Cortex of kidney (tissue), 1 donor: ENCODE measurements at regions not wholly inside any gene's neighbourhood (a gene's known extent, or its start where the extent isn't known, plus 50 kb on each side); places are given as distances from the start of the nearest gene placed in this dataset.

Experiments used
- DNase-seq: peaks from one replicate; lab custom pipeline; 2025; lab: John Stamatoyannopoulos, UW

DNA sequence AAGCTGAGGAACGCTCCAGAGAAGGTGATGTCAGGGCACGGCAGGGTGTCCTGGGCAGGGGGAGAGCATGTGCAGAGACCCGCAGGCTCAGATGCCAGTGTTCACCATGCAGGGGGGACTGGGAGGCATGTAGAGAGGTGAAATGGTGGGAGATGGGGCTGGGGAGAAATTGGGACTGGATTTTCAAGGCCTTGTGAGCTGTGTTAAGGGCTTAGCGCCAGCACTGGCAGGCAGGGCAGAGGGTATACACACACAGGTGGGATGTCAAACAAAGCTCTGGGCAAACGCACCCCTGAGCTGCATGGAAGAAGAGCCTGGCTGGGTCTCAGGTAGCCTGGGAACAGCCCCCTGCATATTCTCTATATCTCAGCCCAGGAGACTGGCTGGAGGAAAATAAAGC, 282.7 kb downstream of the SHQ1 start:
- DNase-seq = no peak

DNA sequence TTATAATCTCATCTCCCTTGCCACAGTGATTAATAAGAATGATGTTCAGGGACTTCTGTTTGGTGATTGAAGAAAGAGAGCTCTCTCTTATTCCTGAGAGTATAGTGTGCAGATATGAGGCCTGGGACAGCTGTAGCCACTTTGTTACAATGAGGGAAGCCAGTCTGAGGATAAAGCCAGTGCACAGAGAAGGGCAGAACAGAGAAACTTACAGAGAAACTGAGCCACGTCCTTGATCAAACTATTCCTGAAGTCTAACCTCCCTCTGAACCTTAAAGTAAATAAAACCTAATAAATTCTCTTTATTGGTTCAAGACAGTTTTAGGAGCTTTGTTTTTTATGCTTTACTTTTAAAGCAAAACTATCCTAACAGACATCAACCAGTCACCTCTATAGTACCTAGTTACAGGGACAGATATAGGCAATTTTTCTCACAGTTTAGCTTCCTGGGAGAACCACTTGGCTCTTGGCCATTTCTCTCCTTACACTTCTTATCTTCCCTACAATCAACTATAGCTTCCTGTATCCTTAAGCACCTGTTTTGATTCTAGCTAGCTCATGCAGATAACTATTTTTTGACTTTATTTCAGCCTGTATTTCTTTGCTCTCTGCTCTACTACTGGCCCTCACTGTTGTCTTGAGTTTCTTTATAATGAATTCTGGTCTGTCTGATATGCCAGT, 284.4 kb downstream of the SHQ1 start:
- DNase-seq = no peak

DNA sequence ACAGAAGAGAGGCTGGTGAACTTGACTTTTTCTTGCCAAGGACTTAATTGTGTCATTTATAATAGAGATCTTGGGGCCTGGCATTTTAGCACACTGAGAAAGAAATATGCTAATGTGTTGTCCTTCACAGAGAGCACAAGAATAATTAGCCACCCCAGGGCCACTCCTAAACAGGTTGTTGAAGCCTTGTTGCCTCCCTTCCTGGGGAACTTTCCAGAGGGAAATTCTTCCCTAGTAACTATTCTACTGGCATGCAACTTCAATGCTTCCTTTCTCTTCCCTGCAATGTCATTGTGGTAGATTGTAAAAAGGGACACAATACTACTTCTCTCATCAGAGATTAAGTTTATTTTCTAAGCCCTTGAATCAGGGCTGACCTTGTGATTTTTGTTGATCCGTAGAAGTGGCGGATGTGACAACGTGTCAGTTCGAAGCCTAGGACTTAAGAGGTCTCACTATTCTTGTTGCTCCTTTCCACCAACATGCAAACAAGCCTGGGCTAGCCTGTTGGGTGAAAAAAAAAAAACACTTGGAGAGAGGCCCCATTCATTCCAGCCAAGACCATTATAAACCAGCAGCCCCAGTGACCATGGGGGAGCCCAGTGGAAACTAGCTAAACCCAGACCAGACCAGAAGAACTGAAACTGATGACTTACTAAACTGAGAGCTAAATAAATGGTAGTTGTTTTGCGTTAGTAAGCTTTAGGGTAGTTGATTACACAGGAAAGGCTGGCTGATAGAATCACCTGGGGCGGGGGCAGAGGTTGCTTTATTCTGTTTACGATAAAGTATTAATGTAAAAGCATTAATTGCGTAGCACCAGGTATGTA, 287.2 kb downstream of the SHQ1 start:
- no peak for DNase-seq

DNA sequence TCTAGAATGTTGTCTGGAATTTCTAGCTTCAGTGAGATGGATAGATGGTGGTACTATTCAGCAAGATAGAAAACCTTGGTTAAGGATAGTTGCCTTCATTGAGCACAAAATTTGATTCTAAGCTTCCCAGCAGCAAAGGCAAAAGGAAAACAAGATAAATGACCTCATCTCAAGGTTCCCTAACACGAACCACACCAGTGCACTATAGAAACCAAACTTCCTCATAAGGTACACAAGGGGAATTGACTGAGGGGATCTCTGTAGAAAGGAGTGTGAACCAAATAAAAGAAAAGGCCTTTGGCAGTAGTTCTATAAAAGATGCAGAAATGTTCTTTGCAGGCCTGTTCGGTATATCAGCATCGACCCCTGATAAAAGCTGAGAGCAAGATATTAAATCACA, 288.9 kb downstream of the SHQ1 start:
- no peak for DNase-seq

DNA sequence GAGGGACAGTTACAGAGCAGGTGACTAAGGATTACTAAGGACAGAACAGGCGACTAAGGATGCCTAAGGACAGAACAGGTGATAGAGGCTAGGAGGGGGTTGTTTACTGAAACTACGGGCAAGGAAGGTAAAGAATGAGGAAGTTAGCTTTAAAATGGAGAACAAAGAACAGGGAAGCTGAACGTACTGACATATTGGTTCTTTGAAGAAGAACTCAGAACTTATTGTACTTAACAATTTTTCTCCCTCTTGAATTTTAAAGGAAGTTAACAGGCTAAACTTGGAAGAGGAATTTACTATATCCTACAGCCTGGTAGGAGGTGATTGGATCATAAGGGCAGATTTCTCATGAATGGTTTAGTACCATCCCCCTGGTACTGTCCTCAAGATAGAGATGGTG, 290.2 kb downstream of the SHQ1 start:
- DNase-seq = no peak

DNA sequence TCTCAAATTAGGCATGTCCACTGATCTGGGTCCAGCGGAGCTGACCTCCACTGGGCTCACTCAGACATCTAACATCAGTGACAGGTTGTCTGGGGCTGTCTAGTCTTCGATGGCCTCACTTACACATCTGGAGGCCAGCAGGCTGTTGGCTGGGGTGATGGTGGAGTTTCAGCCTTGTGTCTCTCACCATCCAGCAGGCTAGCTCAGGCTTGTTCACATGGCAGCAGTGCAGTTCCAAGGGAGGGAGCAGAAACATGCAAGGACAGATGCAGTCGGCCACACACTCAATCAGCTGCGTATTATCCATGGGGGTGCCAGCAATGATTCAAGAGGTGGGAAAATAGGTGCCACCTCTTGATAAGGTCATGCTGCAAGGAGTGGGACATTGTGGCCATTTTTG, 292.5 kb downstream of the SHQ1 start:
- DNase-seq = no peak

DNA sequence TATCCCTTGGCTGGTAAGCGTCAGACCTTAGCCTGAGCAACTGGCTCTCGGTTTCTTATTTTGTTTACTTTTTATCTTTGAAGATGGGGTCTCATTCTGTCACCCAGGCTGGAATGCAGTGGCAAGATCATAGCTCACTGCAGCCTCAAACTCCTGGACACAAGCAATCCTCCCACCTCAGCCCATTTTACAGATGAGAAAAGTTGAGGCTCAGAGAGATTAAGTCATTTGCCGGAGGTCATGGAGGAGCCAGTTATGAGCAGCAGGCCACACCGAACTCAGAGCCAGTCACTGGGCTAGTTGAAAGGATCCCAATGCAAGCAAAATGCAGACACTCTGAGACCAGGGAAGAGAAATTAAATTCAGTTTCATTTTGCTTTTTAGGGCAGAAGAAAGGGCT, 293.6 kb downstream of the SHQ1 start:
- DNase-seq = no peak

DNA sequence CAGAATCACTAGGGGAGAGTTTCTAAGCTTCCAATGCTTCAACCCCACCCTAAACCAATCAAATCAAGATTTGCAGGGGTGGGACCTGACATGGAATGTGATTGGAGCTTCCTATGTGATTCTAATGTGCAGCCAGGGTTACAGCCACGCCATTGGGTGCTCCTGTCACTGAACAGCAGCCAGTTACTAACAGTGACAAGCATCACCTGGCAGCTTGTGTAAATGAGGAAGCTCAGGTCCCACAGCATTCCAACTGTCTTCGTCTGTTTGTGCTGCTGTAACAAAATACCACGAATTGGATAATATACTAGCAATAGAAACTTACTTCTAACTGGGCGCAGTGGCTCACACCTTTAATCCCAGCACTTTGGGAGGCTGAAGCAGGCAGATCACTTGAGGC, 294.9 kb downstream of the SHQ1 start:
- DNase-seq = no peak

DNA sequence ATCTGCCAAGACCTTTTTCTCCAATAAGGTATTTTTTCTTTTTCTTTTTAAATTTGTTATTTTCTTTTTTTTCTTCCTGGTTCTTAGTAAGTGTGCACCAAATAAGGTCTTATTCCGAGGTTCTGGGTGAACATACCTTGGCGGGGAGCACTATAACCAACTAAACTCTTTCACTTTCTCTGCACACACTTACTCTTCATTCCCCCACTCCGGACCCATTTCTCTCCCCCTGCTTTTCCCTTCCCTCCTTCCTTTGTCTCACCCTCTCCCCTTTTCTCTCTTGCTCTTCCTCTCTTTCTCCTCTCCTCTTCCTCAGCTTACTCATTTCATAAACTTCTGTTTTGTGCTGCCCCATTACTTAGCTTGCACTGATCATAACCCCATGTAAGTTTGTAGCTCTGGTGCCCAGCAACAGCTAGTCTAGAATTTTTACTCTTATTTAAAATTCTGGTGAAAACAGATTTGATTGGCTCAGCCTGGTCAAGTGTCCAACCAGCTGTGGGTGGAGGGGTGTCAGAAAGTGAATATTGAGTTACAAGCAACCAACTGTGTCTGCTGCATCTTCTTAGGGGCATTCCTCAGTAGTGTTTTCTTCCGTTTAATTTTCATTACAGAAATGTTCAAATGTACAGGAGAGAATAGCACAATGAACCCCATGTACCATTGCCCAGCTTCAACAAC, 297.5 kb downstream of the SHQ1 start:
- no peak for DNase-seq

DNA sequence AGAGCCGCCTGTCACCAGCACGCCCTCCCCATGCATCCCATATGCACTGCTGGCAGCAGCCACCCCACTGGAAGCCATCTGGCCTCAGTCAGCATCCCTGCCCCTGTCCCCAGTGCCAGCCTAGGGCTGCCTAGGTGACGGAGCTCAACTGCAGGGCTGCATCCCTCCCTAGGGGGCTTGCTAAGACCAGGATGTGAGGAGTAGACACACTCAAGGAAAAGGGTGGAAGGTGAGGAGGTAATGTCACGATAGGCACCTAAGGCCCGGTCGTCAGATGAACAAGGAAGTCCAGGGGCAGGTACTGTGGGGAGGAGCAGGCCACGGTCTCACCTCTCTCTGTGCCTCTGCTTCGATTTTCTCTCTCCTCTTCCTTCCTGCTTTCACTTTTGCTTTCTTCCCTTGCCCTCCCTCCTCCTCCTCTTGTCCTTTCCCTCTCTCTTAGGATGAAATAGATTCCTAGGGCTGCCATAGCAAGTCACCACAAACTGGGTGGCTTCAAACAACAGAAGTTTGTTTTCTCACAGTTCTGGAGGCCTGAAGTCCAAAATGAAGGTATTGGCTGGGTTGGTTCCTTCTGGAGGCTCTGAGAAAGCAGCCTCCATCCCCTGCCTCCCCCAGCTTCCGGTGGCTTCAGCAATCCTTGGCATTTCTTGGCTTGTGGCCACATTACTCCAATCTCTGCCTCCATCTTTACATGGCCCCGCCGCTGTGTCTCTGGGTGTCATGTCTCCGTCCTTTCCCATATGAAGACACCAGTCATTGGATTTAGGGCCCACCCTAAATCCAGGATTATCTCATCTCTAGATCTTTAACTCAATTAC, 298.3 kb downstream of the SHQ1 start:
- no peak for DNase-seq

DNA sequence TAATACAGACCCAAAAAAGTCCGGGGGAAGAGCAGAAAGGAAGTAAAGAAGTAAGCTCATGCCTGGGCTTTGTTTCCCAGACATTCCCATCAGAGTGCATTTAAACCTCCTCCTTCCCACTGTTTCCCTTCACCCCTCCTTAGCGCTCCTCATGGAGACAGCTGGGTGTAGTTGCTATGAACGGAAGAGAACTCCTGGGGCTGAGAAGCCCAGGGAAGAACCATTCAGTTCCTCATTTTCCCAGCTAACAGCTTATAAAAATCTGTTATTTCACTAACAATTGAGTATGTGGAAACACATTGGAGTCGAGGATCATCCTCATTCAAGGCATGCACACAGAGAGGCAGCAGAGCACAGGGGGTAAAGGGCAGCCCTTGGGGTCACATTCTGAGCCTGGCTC, 299.3 kb downstream of the SHQ1 start:
- no peak for DNase-seq

DNA sequence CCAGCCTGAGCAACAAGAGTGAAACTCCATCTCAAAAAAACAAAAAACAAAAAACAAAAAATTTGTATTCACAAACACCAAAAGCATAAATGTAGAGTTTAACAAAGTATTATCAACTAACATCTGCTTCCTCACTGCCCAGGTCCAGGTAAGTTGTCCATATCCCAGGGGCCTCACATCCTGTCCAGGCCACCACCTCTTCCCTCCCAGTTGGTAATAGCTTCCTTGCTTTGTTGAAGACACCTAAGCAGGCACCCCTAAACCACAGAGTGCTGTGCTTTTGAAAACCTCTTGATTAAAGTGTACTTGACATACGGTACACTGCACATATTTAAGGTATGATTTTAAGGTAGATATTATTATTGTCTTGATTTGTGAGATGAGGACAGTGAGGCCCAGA, 299.8 kb downstream of the SHQ1 start:
- no peak for DNase-seq

DNA sequence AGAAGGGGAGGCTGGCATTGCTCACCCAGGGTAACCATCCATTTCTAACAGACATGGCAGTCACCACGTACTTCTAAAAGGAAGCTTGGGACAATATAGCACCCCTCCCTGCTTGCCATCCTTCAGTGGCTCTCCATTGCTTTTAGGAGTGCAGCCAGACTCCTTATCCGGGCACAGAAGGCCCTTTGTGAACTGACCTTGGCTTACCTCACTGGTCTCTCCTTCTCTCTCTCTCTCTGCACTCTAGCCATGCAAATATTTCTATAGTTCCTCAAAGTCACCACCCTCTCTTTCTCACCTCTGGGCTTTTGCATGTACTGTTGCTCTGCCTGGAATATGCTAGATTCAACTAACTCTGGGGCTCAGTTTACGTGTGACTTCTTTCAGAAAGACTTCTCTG, 301.1 kb downstream of the SHQ1 start:
- no peak for DNase-seq

DNA sequence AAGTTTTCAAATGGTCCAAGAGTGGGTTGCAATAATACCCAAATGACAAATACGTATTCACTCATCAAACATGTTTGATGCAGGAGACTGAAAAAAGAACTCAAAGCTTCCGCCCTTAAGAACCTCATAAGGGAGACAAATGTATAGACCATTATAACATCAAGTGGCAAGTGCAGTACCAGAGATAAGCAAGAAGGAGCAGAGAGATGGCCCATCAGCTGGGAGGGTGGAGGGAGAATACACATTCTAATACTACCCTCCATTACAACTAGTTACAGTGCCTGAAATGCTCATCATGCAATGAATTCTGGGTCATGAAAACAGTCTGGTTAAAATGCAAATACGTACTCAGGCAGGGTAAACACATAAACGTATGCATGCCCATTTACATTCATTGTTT, 304.0 kb downstream of the SHQ1 start:
- DNase-seq = no peak

DNA sequence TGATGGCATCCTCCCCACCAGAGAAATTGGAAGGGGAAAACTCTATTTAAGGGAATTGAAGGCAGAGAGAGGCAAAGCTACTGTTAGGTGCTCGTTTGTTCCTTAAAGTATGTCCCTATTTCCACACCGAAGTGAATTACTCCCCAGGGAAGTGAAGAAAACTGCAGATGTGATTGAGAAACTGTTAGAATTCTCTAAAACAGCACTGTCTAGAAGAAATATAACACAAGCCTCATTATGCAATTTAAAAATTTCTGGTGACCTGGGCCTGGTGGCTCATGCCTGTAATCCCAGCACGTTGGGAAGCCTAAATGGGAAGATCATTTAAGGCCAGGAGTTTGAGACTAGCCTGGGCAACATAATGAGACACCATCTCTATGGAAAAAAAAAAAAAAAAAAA, 305.0 kb downstream of the SHQ1 start:
- DNase-seq = no peak

DNA sequence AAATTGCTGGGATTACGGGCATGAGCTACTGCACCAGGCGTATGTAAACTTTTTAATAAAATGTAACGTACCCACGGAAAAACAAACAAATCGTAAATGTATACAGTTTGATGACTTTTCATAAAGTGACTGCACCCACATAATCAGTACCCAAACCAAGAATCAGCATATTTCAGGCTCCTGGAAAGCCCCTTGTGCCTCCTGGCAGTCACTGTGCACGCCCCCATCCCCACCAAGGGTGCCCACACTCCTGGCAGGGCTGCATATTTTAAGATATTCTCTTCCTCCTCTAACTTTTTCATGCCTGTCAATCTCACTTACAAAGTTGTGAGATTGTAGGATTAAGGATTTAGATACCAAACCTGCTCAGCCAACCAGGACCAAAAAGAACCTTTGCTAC, 305.5 kb downstream of the SHQ1 start:
- DNase-seq = no peak

DNA sequence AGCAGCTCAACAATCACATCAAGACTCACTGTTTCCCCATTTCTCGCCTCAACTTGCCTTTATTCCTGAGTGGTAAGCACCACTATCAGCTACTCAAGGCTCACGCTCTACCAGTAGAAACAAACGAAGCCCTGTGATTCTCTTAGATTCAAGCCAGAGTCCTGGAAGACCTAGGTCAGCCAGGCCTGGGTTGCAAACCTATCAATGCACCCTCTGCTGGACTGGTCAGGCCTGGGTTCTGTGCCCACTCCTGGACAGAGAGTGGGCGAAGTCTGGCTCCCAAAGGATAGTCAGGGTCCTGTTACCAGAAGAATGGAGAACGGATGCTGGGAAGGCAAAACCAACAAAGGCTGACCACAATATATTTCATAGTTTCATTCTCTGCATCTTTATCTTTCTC, 308.4 kb downstream of the SHQ1 start:
- no peak for DNase-seq

DNA sequence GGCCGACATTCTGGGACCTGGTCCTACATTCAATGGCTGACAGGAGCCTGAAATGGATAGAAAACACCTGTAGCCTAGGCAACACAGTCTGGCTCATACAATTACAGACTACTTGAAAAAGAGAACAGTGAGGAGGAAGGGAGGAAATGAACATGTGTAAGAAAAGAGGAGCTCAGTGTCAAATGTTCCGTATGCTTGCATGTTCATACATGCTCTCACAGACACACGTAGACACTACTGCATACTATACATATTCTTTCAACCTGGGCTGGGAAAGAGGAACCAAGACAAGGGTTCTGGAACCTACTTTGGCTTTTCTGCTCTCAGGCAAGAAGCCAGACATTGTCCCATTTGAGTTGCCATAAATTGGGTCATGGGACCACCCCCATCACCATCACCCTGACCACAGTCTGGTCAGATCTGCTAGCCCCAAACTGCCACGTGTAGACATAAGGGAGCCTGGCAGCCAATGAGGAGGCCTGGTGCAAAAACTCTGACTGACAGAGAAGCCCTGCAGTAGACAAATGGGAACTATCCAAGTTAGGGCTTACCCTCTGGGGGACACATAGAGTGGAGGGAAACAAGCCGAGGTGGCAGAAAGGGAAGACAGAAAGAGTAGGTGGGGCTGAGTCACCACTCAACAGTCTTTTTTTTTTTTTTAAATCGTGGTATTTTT, 310.0 kb downstream of the SHQ1 start:
- DNase-seq = no peak

DNA sequence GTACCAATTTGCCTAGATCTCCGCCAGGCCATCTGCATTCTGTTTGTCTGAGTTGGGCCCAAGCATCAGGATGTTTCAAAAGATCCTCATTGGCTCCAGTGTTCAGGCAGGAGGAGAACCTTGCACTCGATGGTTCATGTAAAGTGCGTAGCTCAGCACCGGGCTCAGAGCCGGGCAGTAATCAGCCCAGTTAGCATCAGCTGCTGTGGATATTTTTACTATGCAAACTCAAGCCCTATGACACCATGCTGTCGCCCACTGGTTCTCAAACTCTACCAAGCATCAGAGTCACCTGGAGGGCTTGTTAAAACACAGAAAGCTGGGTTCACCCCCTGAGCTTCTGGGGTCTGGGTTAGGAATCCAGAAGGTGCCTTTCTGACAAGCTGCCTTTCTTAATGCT, 310.8 kb downstream of the SHQ1 start:
- DNase-seq = no peak

DNA sequence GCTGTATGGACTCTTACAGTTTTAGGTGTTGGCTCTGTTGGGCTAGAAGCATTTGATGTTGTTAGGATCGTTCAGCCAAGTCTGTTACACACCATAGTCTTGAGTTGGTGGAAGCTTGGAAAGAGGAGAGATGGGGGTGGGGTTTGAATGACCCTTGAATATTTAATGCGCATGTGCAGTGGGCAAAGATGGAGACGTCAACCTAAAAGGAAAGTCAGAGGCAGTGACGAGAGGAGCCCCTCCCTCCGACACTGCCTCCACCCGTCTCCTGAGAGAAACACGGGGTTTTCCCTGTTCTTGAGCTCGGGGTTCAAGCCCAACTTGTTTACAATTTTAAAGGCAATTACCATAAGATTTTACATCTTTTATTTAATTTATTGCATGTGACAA, 311.4 kb downstream of the SHQ1 start:
- no peak for DNase-seq

DNA sequence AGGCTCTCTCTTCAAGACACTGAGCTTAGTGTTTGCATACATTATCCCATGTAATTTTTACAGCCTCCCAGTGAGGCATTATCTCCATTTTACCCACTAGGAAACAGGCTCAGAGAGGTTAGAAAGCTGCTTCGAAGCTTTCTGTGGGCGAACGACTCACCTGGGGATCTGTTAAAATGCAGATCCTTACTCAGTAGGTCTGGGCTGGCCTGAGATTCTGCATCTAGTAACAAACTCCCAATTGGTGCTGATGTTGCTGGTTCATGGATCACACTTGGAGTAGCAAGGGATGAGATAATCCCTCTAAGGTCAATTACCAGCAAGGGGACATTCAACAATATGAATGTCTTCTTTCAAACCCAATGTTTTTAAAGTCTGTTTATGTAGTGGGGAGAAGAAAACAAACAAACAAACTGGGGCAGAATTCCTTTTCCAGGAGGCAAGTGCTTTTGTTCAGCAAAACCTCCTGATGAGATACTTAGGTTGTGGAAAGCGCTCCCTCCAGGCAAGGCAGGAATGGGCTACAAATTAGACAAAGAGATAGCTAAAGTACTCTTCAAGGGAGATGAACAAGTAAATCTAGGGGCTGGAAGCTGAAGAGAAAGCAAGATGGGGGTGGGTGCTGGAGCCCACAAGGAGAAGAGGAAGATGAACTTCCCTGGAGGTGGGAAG, 311.9 kb downstream of the SHQ1 start:
- DNase-seq = no peak
